GM21528 (cell line): ENCODE measurements at regions not wholly inside any gene's neighbourhood (a gene's known extent, or its start where the extent isn't known, plus 50 kb on each side); places are given as distances from the start of the nearest gene placed in this dataset.

Source experiments
- ATAC-seq: cut with Tn5 transposase; IDR thresholded peaks from one replicate; pipeline ENCODE4 v1.9.1; 2021; ENCODE audit warnings: mild to moderate bottlenecking, moderate library complexity; ENCODE audit not compliant: unreplicated experiment, low FRiP score

DNA sequence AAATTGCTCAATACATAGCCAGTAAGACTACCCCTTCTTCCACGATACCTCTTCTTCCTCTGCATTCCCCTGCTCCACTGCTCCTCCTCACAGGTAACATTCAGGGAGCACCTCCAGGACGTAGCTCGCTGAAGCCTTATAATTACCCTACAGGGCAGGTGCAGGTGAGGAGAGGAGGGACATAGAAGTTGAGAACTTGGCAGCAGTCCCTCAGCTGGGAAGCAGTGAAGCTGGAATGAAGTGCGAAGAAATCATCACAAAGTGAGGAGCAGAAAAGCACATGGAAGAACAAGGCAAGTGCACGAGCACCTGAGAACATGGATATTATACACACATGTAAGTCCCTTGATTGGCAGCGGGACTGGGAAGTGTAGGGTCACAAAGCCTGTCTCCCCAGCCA is 118.2 kb downstream of the HSD17B3 start:
- ATAC-seq, result no peak

DNA sequence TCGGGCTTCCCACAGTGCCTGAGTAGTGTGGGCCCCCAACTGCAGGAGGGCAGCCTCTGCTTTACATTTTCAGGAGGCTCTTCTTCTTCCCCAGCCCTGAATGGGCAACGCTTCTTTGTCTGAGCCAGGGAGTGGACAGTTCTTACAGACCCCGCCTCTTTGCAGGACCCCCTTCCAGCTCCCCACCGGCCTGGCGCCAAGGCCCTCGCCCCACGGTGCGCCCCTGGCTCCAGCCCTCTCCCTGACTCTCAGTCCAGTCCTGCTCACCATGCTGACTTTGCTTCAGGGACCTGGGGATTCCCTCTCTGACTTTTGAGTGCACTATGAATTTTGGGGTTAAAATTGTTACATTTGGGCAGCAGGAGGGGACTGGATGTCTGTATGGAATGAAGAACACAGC is 123.8 kb downstream of the HSD17B3 start:
- ATAC-seq, result no peak

DNA sequence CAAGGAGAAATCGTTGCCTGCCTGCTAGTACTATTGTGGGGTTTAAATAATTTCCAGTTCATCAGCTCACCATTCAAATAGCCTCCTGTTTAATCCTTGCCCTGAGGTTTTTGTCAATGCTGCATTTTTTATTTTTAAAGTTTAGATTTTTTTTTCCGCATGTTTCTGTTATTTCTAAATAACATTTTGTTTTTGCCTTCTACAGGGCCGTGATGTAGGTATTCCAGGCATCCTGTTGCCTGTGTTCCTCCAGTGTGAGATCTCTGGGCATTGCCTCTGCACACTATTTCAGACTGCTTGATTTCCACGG is 124.3 kb downstream of the HSD17B3 start:
- ATAC-seq, result no peak

DNA sequence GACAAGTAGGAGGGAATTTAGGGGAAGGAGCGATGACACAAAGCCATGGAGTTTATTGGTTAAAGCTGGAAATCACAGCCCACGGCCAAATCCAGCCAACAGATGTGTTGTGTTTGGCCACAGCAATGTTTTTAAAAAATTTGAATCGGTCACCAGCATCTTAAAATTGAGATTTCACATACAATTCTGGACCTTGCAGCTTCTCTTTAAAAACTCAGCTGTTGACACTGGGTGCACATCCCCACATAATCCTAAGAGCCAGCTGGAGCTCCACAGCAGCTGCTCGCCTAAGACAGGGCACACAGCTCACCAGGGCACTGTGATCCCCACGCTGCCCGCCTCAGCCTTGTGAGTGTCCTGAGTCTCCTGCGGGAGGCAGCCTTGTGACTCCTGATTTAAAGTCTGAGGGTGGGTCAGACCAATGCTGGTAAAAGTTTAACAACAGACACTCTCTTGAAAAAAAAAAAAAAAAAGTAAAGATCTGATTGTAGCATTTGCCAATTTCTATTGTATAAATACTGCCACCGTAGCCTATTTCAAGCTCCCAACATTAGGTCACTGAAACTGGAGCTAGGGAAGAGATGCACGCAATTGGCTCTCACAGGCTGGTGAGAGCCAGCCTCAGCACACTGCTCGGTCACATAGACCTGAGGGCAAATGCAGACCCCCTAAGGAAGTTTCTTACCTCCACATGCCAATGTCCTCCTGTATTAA is 124.8 kb downstream of the HSD17B3 start:
- ATAC-seq, result no peak

DNA sequence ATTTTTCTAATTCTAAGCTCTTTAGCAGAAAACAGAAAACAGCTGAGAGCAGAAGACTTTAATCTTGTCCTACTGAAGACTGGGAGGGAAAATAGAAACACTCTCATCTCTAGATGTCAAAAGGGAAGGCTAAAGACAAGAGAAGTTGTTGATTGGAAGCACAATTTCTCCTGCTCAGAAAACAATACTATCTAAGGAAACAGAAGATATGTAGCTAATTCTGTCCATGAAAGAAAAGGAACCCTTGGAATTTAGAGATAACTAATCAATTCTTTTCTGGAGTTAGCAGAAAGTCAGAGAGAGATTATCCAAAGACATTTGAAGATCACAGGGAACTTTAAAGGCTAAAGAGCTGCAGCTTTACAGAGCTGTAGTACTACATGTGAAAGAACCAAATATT is 126.2 kb downstream of the HSD17B3 start:
- no peak for ATAC-seq

DNA sequence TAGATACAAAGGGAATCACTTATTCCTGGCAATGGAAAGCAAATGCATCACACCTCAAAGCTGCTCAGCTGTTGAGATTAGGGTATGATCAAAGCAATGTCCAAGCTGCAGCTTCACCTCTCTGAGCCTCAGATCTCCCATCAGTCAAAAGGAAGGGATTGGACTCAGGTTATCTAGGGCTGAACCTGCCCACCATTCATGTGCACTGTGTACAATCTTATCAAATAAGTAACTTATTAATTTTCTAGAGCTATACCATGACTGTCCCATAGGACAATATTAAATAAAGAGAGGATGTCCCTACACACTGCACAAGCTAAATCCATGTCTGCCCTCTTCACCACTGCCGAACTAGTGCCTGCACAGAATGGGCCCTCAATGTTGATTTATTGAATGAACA is 127.0 kb downstream of the HSD17B3 start:
- no peak for ATAC-seq

DNA sequence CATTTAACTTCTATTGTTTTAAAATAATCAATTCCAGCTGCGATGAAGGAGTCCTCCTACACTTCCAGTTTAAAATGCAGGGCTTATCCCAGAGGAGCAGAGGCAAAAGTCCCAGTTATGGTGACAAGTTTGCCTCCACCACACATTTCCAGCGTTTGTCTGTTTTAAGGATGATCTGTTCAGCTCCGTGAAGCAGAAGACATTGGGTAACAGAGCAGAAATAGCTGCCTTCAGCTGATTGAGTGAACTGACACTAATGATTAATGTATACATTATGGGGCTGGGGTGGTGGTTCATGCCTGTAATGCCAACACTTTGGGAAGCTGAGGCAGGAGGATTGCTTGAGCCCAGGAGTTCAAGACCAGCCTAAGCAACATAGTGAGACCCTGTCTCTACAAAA is 127.6 kb downstream of the HSD17B3 start:
- ATAC-seq, result no peak

DNA sequence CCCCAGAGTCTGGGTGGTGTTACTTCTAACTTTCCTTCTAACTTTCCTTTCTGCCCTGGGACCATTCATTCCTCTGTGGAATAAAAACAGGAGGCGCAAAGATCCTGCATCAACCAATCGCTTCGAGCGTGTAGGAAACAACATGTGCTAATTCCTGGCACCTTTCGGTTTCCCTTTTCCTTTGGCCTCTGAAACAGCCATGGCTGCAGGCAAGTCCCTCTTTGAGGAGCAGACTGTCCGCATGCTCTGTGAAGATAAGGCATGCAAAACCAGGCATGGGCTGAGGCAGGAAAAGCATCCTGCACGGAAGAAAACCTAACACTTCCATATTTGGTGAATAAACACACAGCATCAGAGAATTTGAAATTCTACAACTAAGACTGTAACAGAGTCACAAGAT is 128.3 kb downstream of the HSD17B3 start:
- ATAC-seq, result no peak

DNA sequence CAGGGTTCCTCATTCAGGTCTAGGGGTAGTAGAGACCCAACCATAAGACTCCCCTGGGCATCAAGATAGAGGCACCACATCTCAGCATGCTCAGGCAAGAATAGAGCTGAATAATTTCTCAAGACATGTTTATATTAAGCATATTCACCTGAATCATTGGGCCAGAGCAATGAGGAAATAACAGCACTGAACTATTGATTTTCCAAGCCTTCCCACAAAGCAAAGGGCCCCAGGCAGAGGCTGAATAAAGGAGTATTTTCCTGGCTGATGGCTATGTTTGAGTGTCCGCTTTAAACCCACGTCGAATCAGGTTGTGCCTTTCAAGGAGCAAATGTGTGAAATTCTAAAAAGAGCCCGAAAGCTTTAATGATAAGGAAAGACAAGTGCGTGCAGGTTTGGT is 129.2 kb downstream of the HSD17B3 start:
- no peak for ATAC-seq

DNA sequence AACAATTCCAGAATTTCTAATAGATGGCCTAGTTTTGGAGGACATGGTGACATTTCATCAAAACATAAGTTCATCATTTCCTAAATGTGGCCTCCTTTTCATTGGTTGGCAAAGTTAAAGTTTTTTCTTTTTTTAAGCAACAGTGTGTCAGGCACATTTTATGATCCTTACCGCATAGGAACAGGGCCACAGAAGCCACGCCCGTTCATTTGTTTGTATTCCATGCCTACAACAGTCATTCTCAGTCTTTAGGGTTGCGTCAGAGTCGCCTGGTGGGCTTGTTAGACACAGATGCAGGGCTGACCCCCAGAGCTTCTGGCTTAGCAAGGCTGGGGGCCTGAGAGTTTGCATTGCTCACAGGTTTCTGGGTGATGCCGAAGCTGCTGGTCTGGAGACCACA is 130.2 kb downstream of the HSD17B3 start:
- ATAC-seq, result no peak

DNA sequence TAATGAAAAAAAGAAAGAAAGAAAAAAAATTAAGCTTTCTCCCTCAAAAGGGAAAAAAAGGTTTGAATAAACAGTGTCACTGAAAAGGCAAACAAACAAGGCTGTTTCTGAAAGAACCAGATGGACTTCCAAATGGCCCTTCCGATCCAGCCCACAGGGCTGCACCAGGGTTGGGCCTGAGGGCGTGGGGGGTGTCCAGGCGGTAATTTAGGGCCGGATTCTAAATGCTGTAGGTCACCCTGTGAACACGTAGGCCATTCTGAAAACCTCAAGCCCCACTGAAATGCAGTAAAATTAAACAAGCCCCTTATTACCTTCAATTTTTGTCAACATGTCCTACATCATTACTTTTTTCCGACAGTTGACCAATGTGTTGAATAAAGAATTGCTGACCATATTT is 132.1 kb downstream of the HSD17B3 start:
- no peak for ATAC-seq

DNA sequence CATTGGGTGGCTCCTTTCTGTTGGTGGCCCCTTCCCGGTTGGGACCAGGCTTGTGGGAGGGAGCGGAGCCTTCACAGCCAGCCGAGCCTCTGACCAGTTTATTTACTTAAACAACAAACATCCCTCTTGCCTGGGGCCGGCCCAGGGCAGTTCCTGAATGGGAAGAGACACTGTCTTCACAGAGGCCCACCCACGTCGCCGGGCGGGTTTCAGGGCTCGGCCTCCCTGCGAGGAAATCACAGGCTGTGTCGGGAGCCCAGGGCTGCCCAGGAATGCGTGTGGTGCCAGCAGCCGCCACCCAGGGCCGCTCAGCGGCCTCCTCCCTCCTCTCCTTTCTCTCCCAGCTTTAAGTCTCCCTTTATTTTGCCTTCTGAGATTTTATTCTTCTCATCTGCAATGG is 132.5 kb downstream of the HSD17B3 start:
- ATAC-seq, result no peak

DNA sequence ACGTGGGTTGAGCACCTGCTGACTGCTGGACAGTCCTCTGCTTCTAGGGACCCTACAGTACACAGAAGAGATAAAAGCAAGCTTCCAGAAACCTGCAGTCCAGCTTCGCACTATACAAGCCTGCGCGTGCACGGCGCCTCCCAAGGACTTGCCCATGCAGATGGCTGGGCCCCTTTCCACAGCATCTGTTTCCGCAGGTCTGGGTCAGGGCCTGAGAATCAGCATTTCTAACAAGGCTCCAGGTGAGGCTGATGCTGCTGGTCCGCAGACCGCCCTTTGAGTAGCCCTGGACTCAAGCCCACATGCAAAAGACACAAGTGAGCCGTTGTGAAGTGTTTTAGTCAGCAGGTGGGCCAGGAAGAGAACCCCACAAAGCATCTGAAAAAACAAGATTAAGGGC is 133.1 kb downstream of the HSD17B3 start:
- ATAC-seq, result no peak

DNA sequence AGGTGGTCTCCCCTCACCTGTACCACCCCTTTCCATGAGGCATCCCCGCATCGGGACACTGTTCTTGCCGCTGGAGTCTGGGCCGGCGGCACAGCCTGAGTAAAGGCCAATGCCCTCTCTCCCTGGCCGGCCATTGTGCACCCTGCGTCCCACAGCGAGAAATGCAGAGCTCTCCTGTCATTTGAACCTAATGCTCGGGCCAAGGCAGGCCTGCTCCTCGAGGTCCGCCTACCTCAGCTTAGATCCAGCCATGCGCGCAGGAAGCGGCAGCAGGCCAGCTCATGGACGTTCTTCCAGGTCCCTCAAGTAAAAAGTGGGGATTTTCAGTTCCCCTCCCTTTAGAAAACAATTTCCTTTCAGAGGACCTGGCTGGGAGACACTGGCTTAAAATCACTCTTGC is 135.0 kb downstream of the HSD17B3 start:
- ATAC-seq, result no peak

DNA sequence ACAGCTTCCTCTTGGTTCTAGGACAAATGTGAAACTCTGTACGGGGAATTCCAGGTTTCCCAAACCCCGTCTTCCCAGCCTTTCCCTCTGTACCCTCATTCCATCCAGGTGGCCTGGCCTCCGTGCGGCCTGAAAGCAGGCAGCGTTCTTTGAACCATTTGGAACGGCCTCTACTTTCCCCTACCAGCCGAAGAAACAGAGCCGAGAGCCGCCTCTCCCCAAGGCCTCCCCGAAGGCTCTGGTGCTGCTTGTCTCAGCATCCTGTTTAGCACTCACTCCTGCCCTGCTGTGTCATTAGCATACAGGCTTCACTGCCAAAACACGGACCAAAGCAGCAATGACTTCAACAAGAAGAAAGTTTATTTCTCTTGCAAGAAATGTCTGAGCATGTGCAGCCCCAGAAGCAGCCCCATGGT is 137.7 kb downstream of the HSD17B3 start:
- no peak for ATAC-seq

DNA sequence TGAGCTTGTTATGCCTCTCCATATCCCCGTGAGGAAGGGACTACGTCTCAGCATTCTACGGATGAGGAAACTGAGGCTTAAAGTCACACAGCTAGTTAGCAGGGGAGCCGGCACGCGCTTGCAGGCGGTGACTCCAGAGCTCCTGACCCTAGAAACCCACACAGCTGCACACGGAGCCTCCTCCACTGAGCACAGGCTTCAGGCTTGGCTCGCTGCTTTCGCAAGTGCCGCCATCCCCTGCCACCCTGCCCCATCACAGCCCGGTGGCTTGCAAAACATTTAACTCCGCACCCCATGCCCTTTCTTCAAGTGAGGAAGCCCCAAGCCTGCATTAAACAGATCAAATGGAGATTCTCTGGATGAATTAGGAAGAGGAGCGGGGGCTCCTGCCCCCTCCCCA is 138.3 kb downstream of the HSD17B3 start:
- ATAC-seq, result no peak

DNA sequence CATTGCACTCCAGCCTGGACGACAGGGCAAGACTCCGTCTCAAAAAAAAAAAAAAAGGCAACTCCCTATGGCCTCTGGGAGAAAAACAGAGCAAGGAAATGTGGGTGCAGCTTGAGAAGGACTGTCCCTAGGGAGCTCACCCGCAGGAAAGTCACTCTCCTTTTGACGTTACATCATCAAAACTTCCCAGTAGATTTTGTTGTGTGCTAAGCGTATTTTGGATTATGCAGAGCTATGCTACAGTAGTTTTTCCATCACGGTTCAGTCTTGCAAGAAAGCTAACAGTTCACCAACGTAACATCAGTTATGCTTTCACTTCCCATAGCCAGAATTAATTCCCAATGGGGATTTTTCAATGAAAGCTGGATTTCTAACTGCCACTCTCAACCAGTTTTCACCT is 138.8 kb downstream of the HSD17B3 start:
- no peak for ATAC-seq

DNA sequence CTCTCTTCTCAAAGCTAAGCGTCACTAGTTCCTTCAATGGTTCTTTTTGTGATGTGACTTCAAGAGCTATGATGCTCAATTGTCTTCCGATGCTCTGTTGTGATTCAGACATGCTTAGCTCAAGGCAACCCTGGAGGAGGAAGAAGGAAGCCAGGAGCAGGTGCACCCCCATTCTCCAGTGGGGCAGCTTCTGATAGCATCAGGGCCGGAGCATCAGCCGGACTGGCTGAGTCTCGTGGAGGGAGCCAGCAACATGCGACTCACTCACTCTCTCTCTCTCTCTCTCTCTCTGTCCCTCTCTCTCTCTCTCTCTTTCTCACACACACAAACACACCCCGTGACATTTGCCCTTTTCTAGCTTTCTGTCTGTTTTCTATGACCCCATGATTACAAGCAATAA is 140.2 kb downstream of the HSD17B3 start:
- ATAC-seq, result no peak

DNA sequence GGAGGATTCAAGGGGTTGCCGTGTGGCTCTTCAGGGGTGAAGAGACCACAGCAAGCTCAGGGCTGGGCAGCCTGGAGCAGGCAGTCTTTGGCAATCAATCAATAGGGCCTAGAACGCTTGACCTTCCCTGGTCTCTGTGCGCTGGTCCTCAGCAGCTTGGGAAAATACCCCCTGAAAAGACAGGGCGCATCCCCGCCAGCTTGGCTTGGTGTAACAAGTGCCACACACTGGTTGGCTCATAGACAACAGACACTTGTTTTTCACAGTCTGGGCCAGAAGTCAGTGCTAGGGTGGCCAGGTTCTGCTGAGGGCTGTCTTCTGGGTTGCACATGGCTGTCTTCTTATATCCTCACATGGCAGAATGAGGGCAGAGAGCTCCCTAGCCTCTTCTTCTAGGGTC is 141.1 kb downstream of the HSD17B3 start:
- ATAC-seq, result no peak

DNA sequence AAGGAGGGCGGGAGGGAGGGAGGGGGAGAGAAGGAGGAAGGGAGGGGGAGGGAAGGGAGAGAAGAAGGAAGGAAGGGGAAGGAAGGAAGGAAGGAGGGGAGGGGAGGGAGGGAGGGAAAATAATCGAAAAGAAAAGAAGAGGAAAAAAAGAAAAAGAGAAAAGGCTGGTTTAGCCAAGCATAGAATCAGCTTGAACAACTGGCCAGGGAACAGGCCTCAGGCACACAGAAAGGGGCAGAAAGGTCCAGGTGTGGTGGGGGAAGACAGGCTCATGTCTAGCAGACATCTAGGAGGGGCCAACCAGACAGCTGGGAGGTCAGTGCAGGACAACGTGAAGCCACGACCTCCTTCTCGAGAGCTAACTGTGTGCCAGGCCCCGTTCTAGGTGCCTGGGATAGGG is 141.8 kb downstream of the HSD17B3 start:
- ATAC-seq, result no peak

DNA sequence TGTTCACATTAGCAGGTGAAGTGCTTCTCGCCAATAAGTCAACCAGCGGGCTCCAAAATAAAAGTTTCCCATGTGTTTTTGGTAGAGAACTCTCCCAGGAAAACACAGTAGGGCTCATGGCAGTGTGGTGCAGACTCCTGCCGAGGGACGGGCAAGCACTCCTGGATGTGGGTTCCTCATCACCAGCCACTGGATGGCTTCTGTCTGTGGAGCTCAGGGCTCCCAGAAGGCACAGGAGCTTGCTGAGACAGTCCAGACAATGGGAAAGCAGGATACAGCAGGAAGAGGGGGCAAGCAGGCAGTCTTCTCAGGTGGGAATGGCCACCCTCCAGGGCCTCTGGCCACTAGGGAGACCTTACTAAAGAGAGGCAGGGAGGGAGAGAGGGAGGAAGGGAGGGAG is 142.4 kb downstream of the HSD17B3 start:
- ATAC-seq, result no peak

DNA sequence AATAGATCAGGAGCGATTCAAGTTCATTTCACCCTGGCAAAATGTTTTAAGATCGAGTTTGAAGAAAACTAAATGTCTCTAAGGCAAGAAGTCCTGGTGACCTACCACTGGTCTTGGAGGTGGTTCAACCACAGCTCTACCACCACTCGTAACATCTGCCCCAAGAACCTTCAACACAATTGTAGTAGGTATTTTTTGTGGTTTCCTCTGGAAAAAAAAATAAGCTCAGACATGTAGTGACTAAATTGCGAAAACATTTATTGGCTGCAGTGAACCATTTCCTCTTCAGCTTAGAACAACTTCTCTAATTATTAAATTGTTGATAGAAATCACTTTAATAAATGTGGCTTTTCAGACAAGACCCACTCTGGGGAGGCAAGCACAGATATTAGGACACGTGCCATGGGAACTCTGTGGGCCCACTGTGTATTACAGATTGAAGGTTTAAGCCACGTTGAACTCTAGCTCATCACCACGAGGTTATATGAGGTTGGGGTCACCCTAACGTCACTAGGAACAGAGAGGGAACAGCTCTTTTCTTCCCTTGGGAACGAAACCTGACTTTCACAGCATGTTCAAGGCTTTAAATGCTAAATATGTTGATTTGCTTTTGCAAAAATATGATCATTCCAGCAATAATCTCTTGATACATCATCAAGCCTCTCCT is 142.9 kb downstream of the HSD17B3 start:
- no peak for ATAC-seq

DNA sequence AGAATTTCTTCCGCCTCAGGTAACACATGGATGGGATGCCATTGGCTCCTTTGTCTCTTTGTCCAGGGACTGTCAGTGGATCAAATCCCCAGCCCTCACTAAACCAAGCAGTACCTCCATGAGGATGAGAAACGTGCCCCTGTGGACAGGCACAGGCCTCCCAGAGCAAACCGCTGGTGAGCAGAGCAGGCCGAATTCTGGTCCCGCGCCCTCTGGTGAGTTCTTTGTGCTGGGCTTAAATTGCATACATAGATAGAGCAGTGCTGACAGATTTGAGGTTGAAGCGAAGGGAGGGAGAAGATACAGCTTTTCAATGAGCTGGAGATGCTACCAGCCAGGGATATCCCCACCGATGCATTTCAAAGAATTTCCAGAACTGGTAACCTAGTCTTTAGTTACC is 143.8 kb downstream of the HSD17B3 start:
- no peak for ATAC-seq
